ENCODE measurements at regions not wholly inside any gene's neighbourhood (a gene's known extent, or its start where the extent isn't known, plus 50 kb on each side); places are given as distances from the start of the nearest gene placed in this dataset.

DNA sequence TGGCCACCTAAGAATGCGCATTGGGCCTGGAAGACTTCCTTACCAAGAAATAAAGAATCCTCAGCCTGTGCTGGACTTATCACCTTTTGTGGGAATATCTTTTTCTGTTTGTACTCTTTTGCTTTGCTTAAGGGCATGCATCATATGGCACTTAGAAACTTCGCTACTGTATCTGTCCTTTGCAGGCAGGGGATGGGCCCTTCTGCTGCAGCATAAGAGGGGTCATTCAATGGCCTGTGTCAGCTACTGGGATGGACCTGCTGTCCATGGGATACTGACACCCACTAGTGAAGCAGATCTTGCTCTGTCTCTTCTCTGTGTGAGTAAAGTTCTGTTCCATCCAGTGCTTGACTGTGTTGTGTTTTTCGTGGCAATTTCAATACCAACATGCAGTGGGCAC, 239.0 kb upstream of the JUN start:
- TF ChIP-seq, protein P1, sequence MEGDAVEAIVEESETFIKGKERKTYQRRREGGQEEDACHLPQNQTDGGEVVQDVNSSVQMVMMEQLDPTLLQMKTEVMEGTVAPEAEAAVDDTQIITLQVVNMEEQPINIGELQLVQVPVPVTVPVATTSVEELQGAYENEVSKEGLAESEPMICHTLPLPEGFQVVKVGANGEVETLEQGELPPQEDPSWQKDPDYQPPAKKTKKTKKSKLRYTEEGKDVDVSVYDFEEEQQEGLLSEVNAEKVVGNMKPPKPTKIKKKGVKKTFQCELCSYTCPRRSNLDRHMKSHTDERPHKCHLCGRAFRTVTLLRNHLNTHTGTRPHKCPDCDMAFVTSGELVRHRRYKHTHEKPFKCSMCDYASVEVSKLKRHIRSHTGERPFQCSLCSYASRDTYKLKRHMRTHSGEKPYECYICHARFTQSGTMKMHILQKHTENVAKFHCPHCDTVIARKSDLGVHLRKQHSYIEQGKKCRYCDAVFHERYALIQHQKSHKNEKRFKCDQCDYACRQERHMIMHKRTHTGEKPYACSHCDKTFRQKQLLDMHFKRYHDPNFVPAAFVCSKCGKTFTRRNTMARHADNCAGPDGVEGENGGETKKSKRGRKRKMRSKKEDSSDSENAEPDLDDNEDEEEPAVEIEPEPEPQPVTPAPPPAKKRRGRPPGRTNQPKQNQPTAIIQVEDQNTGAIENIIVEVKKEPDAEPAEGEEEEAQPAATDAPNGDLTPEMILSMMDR (conservative IDR thresholded peaks at IDR 0.05; ENCODE audit: low read length) = no peak
- TF ChIP-seq EZH2phosphoT487 (IDR thresholded peaks at IDR 0.05; ENCODE audit: borderline replicate concordance) = no peak

Data from Loucy (cell line).